ENCODE measurements at regions not wholly inside any gene's neighbourhood (a gene's known extent, or its start where the extent isn't known, plus 50 kb on each side); places are given as distances from the start of the nearest gene placed in this dataset.

DNA sequence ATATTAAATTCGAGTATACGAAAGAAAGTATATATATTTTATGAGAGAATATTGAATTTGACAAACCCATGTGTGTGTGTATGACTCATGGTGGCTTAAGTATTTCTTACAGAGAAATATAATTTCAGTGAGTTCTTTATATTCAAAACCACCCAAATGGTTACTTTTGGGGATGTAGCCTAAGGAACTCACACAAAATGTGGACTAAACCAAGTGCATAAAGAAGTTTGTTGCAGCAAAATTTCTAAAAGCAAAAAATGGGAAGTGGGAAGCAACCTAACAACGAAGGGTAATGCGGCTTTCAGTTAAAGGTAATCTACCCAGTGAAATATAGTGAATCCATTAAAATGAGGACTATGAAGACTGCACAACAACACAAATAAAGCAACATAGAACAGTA is 277.1 kb downstream of the EDEM1 start:
- TF ChIP-seq, protein P1, sequence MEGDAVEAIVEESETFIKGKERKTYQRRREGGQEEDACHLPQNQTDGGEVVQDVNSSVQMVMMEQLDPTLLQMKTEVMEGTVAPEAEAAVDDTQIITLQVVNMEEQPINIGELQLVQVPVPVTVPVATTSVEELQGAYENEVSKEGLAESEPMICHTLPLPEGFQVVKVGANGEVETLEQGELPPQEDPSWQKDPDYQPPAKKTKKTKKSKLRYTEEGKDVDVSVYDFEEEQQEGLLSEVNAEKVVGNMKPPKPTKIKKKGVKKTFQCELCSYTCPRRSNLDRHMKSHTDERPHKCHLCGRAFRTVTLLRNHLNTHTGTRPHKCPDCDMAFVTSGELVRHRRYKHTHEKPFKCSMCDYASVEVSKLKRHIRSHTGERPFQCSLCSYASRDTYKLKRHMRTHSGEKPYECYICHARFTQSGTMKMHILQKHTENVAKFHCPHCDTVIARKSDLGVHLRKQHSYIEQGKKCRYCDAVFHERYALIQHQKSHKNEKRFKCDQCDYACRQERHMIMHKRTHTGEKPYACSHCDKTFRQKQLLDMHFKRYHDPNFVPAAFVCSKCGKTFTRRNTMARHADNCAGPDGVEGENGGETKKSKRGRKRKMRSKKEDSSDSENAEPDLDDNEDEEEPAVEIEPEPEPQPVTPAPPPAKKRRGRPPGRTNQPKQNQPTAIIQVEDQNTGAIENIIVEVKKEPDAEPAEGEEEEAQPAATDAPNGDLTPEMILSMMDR (IDR thresholded peaks at IDR 0.05) = no peak
- TF ChIP-seq POLR2A (IDR thresholded peaks at IDR 0.05) = no peak
